ENCODE measurements at regions not wholly inside any gene's neighbourhood (a gene's known extent, or its start where the extent isn't known, plus 50 kb on each side); places are given as distances from the start of the nearest gene placed in this dataset.

DNA sequence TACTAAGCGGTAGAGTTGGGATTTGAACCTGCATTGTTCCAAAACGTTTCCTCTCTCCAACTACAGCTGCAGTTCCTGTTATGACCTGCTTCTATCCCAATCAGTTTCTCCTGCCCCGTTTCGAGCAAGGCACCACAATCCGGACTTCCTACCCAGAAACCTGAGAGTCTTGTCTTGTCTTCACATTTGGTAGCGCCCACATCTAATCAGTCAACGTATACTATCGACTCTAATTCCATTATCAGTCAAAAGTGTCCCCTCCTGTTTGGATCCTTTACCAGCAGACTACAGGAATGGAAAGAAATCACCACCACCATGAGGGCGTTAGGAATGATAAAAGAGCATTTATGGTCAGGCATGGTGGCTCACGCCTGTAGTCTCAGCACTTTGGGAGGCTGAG, 124.6 kb downstream of the AXIN2 start:
- no peak overlapping the region for H3K4me3 ChIP-seq
- H3K27me3 ChIP-seq (ENCODE audit: low read depth) = peaks cover 11% of the 10 kb centered on the region
- H3K36me3 ChIP-seq (replicated peaks) = no peaks in the 10 kb centered on the region
- no peak for DNase-seq (ENCODE audit: low spot score in 2 of 2)
- no peaks in the 10 kb centered on the region for H3K4me1 ChIP-seq
- no peaks in the 10 kb centered on the region for H3K9me3 ChIP-seq
- in situ Hi-C loops (cut with MboI; ENCODE audit: low sequenced_read_pairs) = no loop called here

DNA sequence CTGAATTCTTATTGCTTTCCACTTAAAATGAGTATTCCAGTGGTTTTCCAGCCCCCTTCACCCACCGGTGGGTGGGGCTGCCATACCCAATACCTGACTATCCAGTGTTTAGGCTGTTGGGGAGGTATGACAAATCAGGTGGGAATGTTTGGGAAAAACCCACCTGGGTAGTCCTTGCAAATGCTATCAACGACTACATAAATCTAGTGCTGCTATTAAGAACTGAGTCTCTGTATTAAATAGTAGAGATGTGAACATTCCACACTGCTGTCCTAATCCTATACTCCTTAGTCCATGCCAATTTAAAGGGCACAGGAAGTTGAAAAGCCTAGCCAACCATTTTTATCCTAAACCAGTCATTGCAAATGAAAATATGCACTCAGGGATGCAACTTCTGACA, 126.6 kb downstream of the AXIN2 start:
- no peaks in the 10 kb centered on the region for H3K36me3 ChIP-seq (replicated peaks)
- in situ Hi-C loops (cut with MboI; ENCODE audit: low sequenced_read_pairs) = no loop called here
- no peak overlapping the region for H3K4me3 ChIP-seq
- H3K9me3 ChIP-seq = no peaks in the 10 kb centered on the region
- peaks cover 7% of the 10 kb centered on the region; the same call in 1 of the 2 replicates for H3K27me3 ChIP-seq (ENCODE audit: low read depth)
- DNase-seq (ENCODE audit: low spot score in 2 of 2) = no peak
- no peaks in the 10 kb centered on the region for H3K4me1 ChIP-seq

DNA sequence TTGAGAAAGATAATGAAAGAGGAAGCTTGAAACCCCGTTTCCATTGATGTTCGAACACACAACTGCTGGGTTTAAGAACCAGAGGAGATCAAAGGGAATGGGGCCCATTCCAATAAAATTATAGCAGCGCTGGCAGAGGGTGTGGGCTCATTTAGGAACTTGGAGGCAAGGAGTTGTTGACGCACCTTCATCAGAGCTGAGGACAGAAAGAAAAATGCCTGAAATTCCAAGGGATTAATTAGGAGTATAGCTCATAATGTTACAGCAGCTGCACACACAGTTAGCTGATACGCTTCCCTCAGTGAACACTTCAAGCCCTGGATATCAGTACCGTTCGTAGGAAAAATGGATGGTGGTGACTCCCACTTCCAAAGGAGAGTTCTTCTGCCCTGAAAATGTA, 127.2 kb downstream of the AXIN2 start:
- in situ Hi-C loops (cut with MboI; ENCODE audit: low sequenced_read_pairs) = no loop called here
- Histone ChIP-seq H3K4me3 (no peak overlapping the region), H3K27me3 (ENCODE audit: low read depth) (peaks cover 7% of the 10 kb centered on the region; the same call in 1 of the 2 replicates), H3K4me1 (no peaks in the 10 kb centered on the region), H3K9me3 (no peaks in the 10 kb centered on the region), H3K36me3 (replicated peaks) (no peaks in the 10 kb centered on the region)
- DNase-seq (ENCODE audit: low spot score in 2 of 2) = no peak

DNA sequence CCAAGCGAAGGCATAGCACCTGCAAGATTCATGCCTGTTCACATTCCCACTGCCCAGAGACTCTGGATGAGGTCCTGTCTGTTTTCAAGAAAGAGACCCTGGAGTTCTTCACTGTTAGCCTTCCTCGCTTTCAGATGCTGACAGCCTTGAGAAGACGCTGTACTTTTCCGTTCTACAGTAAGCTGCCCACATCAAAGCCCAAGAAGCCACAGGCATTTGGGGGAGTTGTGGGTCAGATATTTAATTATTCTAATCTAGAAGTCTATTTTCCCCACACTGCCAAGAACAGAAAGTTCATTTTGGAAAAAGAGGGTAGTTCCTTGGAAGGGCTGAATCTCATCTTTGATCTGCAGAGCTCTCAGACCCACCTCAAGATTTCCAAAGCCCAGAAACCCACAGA, 127.9 kb downstream of the AXIN2 start:
- Histone ChIP-seq H3K27me3 (ENCODE audit: low read depth) (peaks cover 7% of the 10 kb centered on the region; the same call in 1 of the 2 replicates), H3K9me3 (no peaks in the 10 kb centered on the region), H3K36me3 (replicated peaks) (no peaks in the 10 kb centered on the region), H3K4me3 (no peak overlapping the region), H3K4me1 (no peaks in the 10 kb centered on the region)
- in situ Hi-C loops (cut with MboI; ENCODE audit: low sequenced_read_pairs) = no loop called here
- no peak for DNase-seq (ENCODE audit: low spot score in 2 of 2)

DNA sequence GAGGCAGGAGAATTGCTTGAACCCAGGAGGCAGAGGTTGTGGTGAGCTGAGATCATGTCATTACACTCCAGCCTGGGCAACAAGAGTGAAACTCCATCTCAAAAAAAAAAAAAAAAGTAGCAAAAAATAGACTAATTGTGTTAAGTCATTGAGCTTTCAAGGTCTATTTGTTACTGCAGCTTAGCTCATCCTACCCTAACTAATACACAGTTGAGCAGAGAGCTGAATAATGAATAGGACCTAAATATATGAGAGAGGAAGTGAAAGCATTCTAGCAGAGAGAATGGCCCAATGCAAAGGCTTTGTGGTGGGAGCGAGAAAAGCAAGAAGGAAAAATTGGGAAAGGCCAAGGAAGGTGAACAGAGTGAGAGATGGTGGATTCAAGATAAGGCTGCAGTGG, 128.3 kb downstream of the AXIN2 start:
- Histone ChIP-seq H3K27me3 (ENCODE audit: low read depth) (peaks cover 7% of the 10 kb centered on the region; the same call in 1 of the 2 replicates), H3K9me3 (no peaks in the 10 kb centered on the region), H3K4me1 (no peaks in the 10 kb centered on the region), H3K36me3 (replicated peaks) (no peaks in the 10 kb centered on the region), H3K4me3 (no peak overlapping the region)
- no peak for DNase-seq (ENCODE audit: low spot score in 2 of 2)
- in situ Hi-C loops (cut with MboI; ENCODE audit: low sequenced_read_pairs) = no loop called here

DNA sequence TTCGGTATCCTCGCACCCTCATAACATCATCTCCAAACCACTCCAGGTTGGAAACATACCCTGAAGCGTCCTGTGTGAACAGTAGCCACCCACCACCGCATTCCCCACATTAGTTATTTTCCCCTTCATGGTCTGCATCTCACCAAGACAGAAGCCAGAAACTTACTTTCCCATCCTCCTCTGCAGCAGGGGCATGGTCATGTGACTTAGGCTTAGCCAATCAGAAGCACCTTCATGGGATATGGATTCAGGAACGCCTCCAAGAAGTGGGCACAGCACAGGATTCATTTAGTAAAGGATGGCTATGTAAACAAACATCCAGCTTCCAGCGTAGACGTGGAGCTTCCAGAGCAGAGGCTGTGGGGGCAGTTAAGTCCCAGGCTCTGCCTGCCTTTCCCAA, 130.3 kb downstream of the AXIN2 start:
- H3K9me3 ChIP-seq = no peaks in the 10 kb centered on the region
- H3K4me1 ChIP-seq = no peaks in the 10 kb centered on the region
- H3K27me3 ChIP-seq (ENCODE audit: low read depth) = no peaks in the 10 kb centered on the region
- H3K36me3 ChIP-seq (replicated peaks) = no peaks in the 10 kb centered on the region
- no peak overlapping the region for H3K4me3 ChIP-seq
- in situ Hi-C loops (cut with MboI; ENCODE audit: low sequenced_read_pairs) = no loop called here
- no peak for DNase-seq (ENCODE audit: low spot score in 2 of 2)

DNA sequence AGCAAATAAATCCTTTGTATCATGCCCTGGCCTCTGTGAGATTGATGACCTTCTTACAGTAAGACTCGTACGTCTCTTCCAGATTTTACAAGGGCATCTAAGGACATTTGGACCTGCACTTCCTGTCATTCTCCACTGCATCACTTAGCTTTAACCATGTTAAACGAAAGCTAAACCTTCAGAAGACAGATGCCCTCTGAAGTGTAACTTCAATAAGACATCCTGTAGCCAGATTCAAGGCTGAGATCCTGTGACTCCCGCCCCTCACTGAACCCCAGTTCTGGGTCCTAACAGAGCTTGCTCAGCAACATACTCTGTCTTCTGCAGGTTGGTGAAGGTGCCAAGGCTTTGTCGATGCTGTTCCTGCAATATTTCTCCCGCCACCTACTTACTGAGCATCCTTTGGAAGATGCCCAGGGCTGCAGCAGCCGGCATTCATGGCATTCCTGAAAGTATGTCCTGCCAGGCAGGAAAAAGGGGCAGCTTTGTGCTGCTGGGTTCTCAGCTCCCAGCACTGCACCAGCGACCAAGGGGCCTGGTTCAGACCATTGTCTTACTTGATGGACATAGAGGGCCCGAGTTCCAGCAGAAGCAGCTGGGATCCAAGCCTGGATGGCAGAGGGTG, 131.1 kb downstream of the AXIN2 start:
- Histone ChIP-seq H3K4me3 (no peak overlapping the region), H3K36me3 (replicated peaks) (no peaks in the 10 kb centered on the region), H3K4me1 (no peaks in the 10 kb centered on the region), H3K9me3 (no peaks in the 10 kb centered on the region), H3K27me3 (ENCODE audit: low read depth) (no peaks in the 10 kb centered on the region)
- in situ Hi-C loops (cut with MboI; ENCODE audit: low sequenced_read_pairs) = no loop called here
- no peak for DNase-seq (ENCODE audit: low spot score in 2 of 2)

DNA sequence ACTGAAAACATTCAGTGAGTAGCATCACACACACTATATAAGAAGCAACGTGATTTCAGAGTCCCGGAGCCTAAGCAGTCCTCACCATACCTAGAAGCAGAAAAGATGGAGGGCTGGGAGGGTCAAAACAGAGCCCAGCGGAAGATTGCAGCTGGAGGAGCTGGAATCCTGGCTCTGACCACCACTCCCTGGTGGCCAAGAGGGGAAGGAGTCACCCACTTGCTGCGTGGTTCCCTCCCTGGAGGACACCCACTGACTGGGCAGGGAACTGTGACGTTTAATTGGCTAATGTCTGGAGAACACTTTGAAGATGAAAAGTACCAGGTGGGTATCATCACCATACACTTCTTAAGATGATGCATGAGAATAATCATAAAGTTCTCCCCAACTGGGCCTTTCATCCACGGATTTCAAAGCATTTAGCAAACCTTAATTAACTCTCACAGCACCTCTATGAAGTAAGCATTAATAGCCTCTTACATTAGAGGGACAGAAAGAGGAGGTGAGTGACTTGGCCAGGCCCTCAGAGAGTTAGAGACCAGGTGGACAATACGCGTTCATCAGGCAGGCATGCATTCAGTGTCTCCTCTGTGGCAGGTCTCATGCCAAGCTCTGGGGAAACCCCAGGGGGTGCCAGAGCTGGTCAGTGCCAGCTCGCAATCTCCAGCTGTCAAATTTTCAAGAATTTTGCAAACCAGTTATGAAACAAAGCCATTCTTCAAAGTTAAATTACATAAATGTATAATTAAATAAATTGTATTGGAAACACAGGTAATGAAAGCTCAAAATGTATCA, 137.9 kb downstream of the AXIN2 start:
- DNase-seq (ENCODE audit: low spot score in 2 of 2) = no peak
- Histone ChIP-seq H3K9me3 (no peaks in the 10 kb centered on the region), H3K4me3 (no peak overlapping the region), H3K27me3 (ENCODE audit: low read depth) (no peaks in the 10 kb centered on the region), H3K4me1 (no peaks in the 10 kb centered on the region), H3K36me3 (replicated peaks) (no peaks in the 10 kb centered on the region)
- in situ Hi-C loops (cut with MboI; ENCODE audit: low sequenced_read_pairs) = no loop called here

DNA sequence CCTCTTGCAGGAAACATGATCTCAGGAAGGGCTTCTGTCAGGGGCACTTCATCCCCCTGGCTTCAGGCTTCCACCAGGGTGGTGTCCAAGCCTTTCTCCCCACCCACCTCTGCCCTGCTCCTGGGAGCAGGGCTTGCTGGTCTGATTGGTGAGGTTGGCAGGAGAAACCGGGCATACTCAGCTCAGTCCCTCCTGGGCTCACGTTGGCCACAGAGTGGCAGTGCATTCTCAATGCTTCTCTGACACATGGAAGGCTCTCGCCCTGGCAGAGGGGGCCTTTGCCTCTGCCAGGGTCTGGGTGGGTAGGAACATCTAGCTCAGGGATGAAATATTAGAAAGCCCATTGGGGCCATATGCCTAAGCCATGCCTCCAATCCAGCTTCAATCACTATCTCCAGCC, 142.8 kb downstream of the AXIN2 start:
- no peaks in the 10 kb centered on the region for H3K4me1 ChIP-seq
- in situ Hi-C loops (cut with MboI; ENCODE audit: low sequenced_read_pairs) = no loop called here
- no peaks in the 10 kb centered on the region for H3K27me3 ChIP-seq (ENCODE audit: low read depth)
- H3K36me3 ChIP-seq (replicated peaks) = no peaks in the 10 kb centered on the region
- DNase-seq (ENCODE audit: low spot score in 2 of 2) = no peak
- no peaks in the 10 kb centered on the region for H3K9me3 ChIP-seq
- no peak overlapping the region for H3K4me3 ChIP-seq

DNA sequence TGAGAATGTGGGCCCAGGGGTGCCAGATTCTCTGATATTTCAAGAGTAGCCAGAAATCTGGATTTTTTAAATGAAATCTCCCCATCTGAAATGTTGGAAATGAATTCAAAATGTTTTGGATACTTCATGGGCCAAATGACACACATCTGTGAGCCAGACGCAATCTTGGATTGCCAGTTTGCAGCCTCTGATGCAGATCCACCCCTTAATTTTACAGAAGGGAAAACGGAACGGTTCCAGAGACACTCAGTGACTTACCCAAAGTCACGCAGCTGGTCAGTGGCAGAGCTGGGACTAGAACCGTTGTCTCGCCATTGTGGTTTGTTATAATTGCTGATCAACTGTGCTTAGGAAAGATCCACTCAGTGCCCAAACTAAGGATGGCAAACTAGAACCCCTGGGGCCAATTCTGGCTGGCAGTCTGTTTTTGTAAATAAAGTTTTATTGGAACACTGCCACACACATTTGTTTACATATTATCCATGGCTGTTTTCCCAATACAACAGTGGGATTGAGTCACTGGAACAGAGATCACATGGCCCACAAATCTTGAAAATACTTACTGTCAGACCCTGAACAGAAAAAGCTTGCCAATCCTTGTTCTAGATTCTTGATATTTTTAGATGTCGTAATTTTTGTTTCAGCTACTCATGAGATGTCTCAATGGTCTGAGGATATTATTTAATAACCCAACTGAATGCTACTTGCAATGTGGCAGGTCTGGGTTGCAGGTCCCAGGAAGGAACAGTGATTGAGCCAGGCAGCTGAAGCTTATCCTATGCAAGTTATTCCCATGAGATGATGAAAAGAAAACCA, 143.8 kb downstream of the AXIN2 start:
- no peak overlapping the region for H3K4me3 ChIP-seq
- H3K27me3 ChIP-seq (ENCODE audit: low read depth) = no peaks in the 10 kb centered on the region
- in situ Hi-C loops (cut with MboI; ENCODE audit: low sequenced_read_pairs) = no loop called here
- no peaks in the 10 kb centered on the region for H3K36me3 ChIP-seq (replicated peaks)
- H3K4me1 ChIP-seq = no peaks in the 10 kb centered on the region
- no peaks in the 10 kb centered on the region for H3K9me3 ChIP-seq
- DNase-seq (ENCODE audit: low spot score in 2 of 2) = no peak

DNA sequence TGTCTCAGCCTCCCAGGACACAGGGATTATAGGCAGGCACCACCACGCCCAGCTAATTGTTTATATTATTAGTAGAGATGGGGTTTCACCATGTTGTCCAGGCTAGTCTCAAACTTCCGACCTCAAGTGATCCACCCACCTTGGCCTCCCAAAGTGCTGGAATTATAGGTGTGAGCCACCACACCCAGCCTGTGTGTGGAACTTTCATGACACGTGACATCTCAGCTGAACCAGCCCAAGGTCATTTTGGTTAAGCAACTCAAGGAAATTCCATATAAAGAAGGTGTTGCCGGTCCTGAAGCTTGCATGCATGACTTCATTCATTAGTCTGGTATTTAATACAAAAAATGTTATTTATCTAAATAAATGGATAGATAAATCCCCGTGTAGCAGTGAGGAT, 145.5 kb downstream of the AXIN2 start:
- Histone ChIP-seq H3K36me3 (replicated peaks) (no peaks in the 10 kb centered on the region), H3K4me1 (no peaks in the 10 kb centered on the region), H3K9me3 (no peaks in the 10 kb centered on the region), H3K4me3 (no peak overlapping the region), H3K27me3 (ENCODE audit: low read depth) (no peaks in the 10 kb centered on the region)
- DNase-seq (ENCODE audit: low spot score in 2 of 2) = no peak
- in situ Hi-C loops (cut with MboI; ENCODE audit: low sequenced_read_pairs) = no loop called here

DNA sequence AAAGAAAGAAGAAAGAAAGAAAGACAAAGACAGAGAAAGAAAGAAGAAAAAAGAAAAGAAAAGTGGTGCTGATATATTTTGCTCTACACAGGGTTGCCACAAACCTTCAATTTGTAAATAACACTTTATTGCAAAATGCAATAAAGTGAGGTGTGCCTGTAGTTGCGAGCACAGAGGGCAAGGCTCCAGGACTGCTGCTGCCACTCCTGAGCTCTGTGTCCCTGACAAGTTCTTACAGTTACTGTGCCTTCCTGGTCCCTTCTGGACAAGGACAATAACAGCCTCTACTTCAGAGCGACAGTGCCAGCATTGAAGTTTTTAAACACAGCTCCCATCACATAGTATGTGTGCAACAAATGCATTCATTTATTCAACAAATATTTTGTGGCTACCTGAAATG, 148.1 kb downstream of the AXIN2 start:
- Histone ChIP-seq H3K27me3 (ENCODE audit: low read depth) (no peaks in the 10 kb centered on the region), H3K4me3 (no peak overlapping the region), H3K36me3 (replicated peaks) (no peaks in the 10 kb centered on the region), H3K9me3 (no peaks in the 10 kb centered on the region), H3K4me1 (no peaks in the 10 kb centered on the region)
- no peak for DNase-seq (ENCODE audit: low spot score in 2 of 2)
- in situ Hi-C loops (cut with MboI; ENCODE audit: low sequenced_read_pairs) = no loop called here

DNA sequence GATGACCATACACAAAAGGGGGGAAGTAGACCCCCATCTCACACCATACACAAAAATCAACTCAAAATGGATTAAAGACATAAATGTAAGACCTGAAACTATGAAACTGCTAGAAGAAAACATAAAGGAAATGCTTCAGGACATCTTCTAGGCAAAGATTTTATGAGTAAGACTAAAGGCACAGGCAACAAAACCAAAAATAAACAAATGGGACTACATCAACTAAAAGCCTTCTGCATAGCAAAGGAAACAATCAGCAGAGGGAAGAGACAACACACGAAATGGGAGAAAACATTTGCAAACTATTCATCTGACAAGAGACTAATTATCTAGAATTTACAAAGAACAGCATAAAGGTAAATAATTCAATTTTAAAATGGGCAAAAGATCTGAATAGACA, 152.1 kb downstream of the AXIN2 start:
- Histone ChIP-seq H3K9me3 (no peaks in the 10 kb centered on the region), H3K4me3 (no peak overlapping the region), H3K36me3 (replicated peaks) (no peaks in the 10 kb centered on the region), H3K27me3 (ENCODE audit: low read depth) (no peaks in the 10 kb centered on the region), H3K4me1 (no peaks in the 10 kb centered on the region)
- no peak for DNase-seq (ENCODE audit: low spot score in 2 of 2)
- in situ Hi-C loops (cut with MboI; ENCODE audit: low sequenced_read_pairs) = no loop called here

DNA sequence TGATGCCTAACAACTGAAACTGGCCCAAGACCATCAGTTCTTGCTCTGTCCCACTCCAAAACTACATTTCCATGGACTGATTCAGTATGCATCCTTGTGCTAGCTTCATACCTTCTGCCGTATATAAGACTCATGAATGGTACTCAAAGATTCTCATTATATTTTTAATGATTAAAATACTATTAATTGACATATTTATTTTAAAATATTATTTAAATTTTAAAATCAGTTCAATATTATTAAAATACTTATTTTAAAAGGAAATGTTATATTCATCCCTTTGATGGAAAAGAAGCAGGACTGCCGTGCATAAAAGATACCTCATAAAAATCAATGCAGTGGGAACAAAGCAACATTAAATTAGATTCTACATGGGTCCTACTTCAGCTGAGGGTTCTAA, 153.4 kb downstream of the AXIN2 start:
- Histone ChIP-seq H3K27me3 (ENCODE audit: low read depth) (no peaks in the 10 kb centered on the region), H3K4me1 (no peaks in the 10 kb centered on the region), H3K36me3 (replicated peaks) (no peaks in the 10 kb centered on the region), H3K4me3 (no peak overlapping the region), H3K9me3 (no peaks in the 10 kb centered on the region)
- in situ Hi-C loops (cut with MboI; ENCODE audit: low sequenced_read_pairs) = no loop called here
- DNase-seq (ENCODE audit: low spot score in 2 of 2) = no peak
